ENCODE measurements at regions not wholly inside any gene's neighbourhood (a gene's known extent, or its start where the extent isn't known, plus 50 kb on each side); places are given as distances from the start of the nearest gene placed in this dataset.
"Not testable (repeated sequence)": the region's sequence is repeated elsewhere in the genome, so short reads cannot be mapped to it uniquely, and the experiment has no call there.

GRCh38 chr10:61042533-61042932 is 98.5 kb upstream of the RHOBTB1 start:
- no peak overlapping the region for H3K4me3 ChIP-seq (ENCODE audit: low read length in 2 of 2)
- no peak overlapping the region for H2BK15ac ChIP-seq (ENCODE audit: low read length)
- no peaks in the 10 kb centered on the region for H3K9me3 ChIP-seq (replicated peaks in 1 of 2; ENCODE audit: control insufficient read depth in 2 of 2, insufficient read depth in 1 of 2, low read depth in 1 of 2, low read length in 2 of 2)

GRCh38 chr10:61040399-61041016 is 96.5 kb upstream of the RHOBTB1 start:
- Histone ChIP-seq H3K4ac (ENCODE audit: low read length) (no peak overlapping the region), H2BK15ac (ENCODE audit: low read length) (no peak overlapping the region), H3K36me3 (replicated peaks in 1 of 2; ENCODE audit: control insufficient read depth in 2 of 2, insufficient read depth in 2 of 2, low read length in 2 of 2) (no peaks in the 10 kb centered on the region), H4K8ac (ENCODE audit: low read depth, low read length) (peak overlapping the region; percentile 17), H3K14ac (ENCODE audit: low read length) (peak overlapping the region; percentile 21), H3K27me3 (ENCODE audit: control insufficient read depth in 3 of 3, insufficient read depth in 3 of 3, low read depth in 1 of 3, low read length in 3 of 3) (no peaks in the 10 kb centered on the region), H3K23ac (ENCODE audit: low read depth, low read length, poor library complexity) (no peak overlapping the region), H3K9me3 (replicated peaks in 1 of 2; ENCODE audit: control insufficient read depth in 2 of 2, insufficient read depth in 1 of 2, low read depth in 1 of 2, low read length in 2 of 2) (no peaks in the 10 kb centered on the region), H2BK5ac (ENCODE audit: low read length) (no peak overlapping the region), H3K27ac (replicated peaks; ENCODE audit: low read length) (no peak overlapping the region), H4K91ac (ENCODE audit: low read depth, low read length, poor library complexity) (no peak overlapping the region), H2BK120ac (ENCODE audit: low read depth, low read length) (no peak overlapping the region), H3K4me2 (ENCODE audit: insufficient read depth, low read length, poor library complexity, severe bottlenecking) (no peak overlapping the region), H3K4me1 (ENCODE audit: control insufficient read depth in 2 of 2, insufficient read depth in 1 of 2, low read depth in 1 of 2, low read length in 2 of 2) (no peaks in the 10 kb centered on the region), H3K4me3 (ENCODE audit: low read length in 2 of 2) (no peak overlapping the region), H3K9ac (ENCODE audit: low read depth, low read length, poor library complexity) (no peak overlapping the region), H3K18ac (ENCODE audit: low read length) (no peak overlapping the region), H2AK5ac (ENCODE audit: low read depth, low read length) (no peak overlapping the region), H3K79me1 (ENCODE audit: low read depth, low read length) (no peaks in the 10 kb centered on the region), H2BK12ac (ENCODE audit: low read length) (no peak overlapping the region), H2AFZ (ENCODE audit: low read length) (no peak overlapping the region)
- no CpG with 5 or more reads among the region's 30 CpGs for WGBS, 2 donors (ENCODE audit: extremely low coverage in 2 of 2, insufficient read length in 2 of 2, insufficient replicate concordance in 1 of 2)
- DNase-seq (ENCODE audit: low spot score) = no peak

More at GRCh38 chr10:61042533-61042932, 98.5 kb upstream of the RHOBTB1 start:
- H3K23ac ChIP-seq (ENCODE audit: low read depth, low read length, poor library complexity) = no peak overlapping the region
- no peaks in the 10 kb centered on the region for H3K4me1 ChIP-seq (ENCODE audit: control insufficient read depth in 2 of 2, insufficient read depth in 1 of 2, low read depth in 1 of 2, low read length in 2 of 2)
- no peak overlapping the region for H3K4me2 ChIP-seq (ENCODE audit: insufficient read depth, low read length, poor library complexity, severe bottlenecking)
- no peaks in the 10 kb centered on the region for H3K36me3 ChIP-seq (replicated peaks in 1 of 2; ENCODE audit: control insufficient read depth in 2 of 2, insufficient read depth in 2 of 2, low read length in 2 of 2)
- H2BK120ac ChIP-seq (ENCODE audit: low read depth, low read length) = no peak overlapping the region
- H3K27me3 ChIP-seq (ENCODE audit: control insufficient read depth in 3 of 3, insufficient read depth in 3 of 3, low read depth in 1 of 3, low read length in 3 of 3) = no peaks in the 10 kb centered on the region
- no peak overlapping the region for H3K18ac ChIP-seq (ENCODE audit: low read length)
- no peak overlapping the region for H4K91ac ChIP-seq (ENCODE audit: low read depth, low read length, poor library complexity)
- no peaks in the 10 kb centered on the region for H3K79me1 ChIP-seq (ENCODE audit: low read depth, low read length)
- no peak overlapping the region for H3K14ac ChIP-seq (ENCODE audit: low read length)
- no peak overlapping the region for H2AFZ ChIP-seq (ENCODE audit: low read length)
- H2BK5ac ChIP-seq (ENCODE audit: low read length) = no peak overlapping the region
- H2AK5ac ChIP-seq (ENCODE audit: low read depth, low read length) = no peak overlapping the region
- H3K9ac ChIP-seq (ENCODE audit: low read depth, low read length, poor library complexity) = no peak overlapping the region
- H4K8ac ChIP-seq (ENCODE audit: low read depth, low read length) = no peak overlapping the region
- no peak overlapping the region for H3K27ac ChIP-seq (replicated peaks; ENCODE audit: low read length)
- no peak for DNase-seq (ENCODE audit: low spot score)
- H3K4ac ChIP-seq (ENCODE audit: low read length) = no peak overlapping the region
- H2BK12ac ChIP-seq (ENCODE audit: low read length) = no peak overlapping the region

- no peak for DNase-seq (ENCODE audit: low spot score)
- H3K4me1 ChIP-seq (ENCODE audit: control insufficient read depth in 2 of 2, insufficient read depth in 1 of 2, low read depth in 1 of 2, low read length in 2 of 2) = no peaks in the 10 kb centered on the region
- H2AK5ac ChIP-seq (ENCODE audit: low read depth, low read length) = no peak overlapping the region
- H4K8ac ChIP-seq (ENCODE audit: low read depth, low read length) = no peak overlapping the region
- no peak overlapping the region for H3K14ac ChIP-seq (ENCODE audit: low read length)
- no peak overlapping the region for H4K91ac ChIP-seq (ENCODE audit: low read depth, low read length, poor library complexity)
- H3K36me3 ChIP-seq (replicated peaks in 1 of 2; ENCODE audit: control insufficient read depth in 2 of 2, insufficient read depth in 2 of 2, low read length in 2 of 2) = no peaks in the 10 kb centered on the region
- H3K4ac ChIP-seq (ENCODE audit: low read length) = no peak overlapping the region
- H3K9ac ChIP-seq (ENCODE audit: low read depth, low read length, poor library complexity) = no peak overlapping the region
- H3K79me1 ChIP-seq (ENCODE audit: low read depth, low read length) = no peaks in the 10 kb centered on the region
- no peak overlapping the region for H3K23ac ChIP-seq (ENCODE audit: low read depth, low read length, poor library complexity)
- H2AFZ ChIP-seq (ENCODE audit: low read length) = no peak overlapping the region
- H3K4me3 ChIP-seq (ENCODE audit: low read length in 2 of 2) = no peak overlapping the region
- WGBS, 2 donors (ENCODE audit: extremely low coverage in 2 of 2, insufficient read length in 2 of 2, insufficient replicate concordance in 1 of 2) = no CpG with 5 or more reads among the region's 1 CpG
- H2BK12ac ChIP-seq (ENCODE audit: low read length) = no peak overlapping the region
- H3K27ac ChIP-seq (replicated peaks; ENCODE audit: low read length) = no peak overlapping the region
- H3K9me3 ChIP-seq (replicated peaks in 1 of 2; ENCODE audit: control insufficient read depth in 2 of 2, insufficient read depth in 1 of 2, low read depth in 1 of 2, low read length in 2 of 2) = no peaks in the 10 kb centered on the region
- no peak overlapping the region for H3K4me2 ChIP-seq (ENCODE audit: insufficient read depth, low read length, poor library complexity, severe bottlenecking)
- H3K18ac ChIP-seq (ENCODE audit: low read length) = no peak overlapping the region
- H2BK15ac ChIP-seq (ENCODE audit: low read length) = no peak overlapping the region
- no peak overlapping the region for H2BK5ac ChIP-seq (ENCODE audit: low read length)
- H2BK120ac ChIP-seq (ENCODE audit: low read depth, low read length) = no peak overlapping the region
- H3K27me3 ChIP-seq (ENCODE audit: control insufficient read depth in 3 of 3, insufficient read depth in 3 of 3, low read depth in 1 of 3, low read length in 3 of 3) = no peaks in the 10 kb centered on the region
These were observed 95.9 kb upstream of the RHOBTB1 start for GRCh38 chr10:61039868-61040267.

GRCh38 chr10:61037261-61037830 is 93.4 kb upstream of the RHOBTB1 start:
- not testable (repeated sequence) for H3K36me3 ChIP-seq (replicated peaks in 1 of 2; ENCODE audit: control insufficient read depth in 2 of 2, insufficient read depth in 2 of 2, low read length in 2 of 2); H3K27me3 ChIP-seq (ENCODE audit: control insufficient read depth in 3 of 3, insufficient read depth in 3 of 3, low read depth in 1 of 3, low read length in 3 of 3); H3K4me2 ChIP-seq (ENCODE audit: insufficient read depth, low read length, poor library complexity, severe bottlenecking); H3K4ac ChIP-seq (ENCODE audit: low read length); H2AK5ac ChIP-seq (ENCODE audit: low read depth, low read length); DNase-seq (ENCODE audit: low spot score); H2BK5ac ChIP-seq (ENCODE audit: low read length); H3K18ac ChIP-seq (ENCODE audit: low read length); H2BK15ac ChIP-seq (ENCODE audit: low read length); H4K91ac ChIP-seq (ENCODE audit: low read depth, low read length, poor library complexity); H3K23ac ChIP-seq (ENCODE audit: low read depth, low read length, poor library complexity); H3K14ac ChIP-seq (ENCODE audit: low read length); H3K27ac ChIP-seq (replicated peaks; ENCODE audit: low read length); H2AFZ ChIP-seq (ENCODE audit: low read length); H4K8ac ChIP-seq (ENCODE audit: low read depth, low read length); H3K4me1 ChIP-seq (ENCODE audit: control insufficient read depth in 2 of 2, insufficient read depth in 1 of 2, low read depth in 1 of 2, low read length in 2 of 2); H3K4me3 ChIP-seq (ENCODE audit: low read length in 2 of 2); H3K9me3 ChIP-seq (replicated peaks in 1 of 2; ENCODE audit: control insufficient read depth in 2 of 2, insufficient read depth in 1 of 2, low read depth in 1 of 2, low read length in 2 of 2); H3K9ac ChIP-seq (ENCODE audit: low read depth, low read length, poor library complexity); H2BK12ac ChIP-seq (ENCODE audit: low read length); H3K79me1 ChIP-seq (ENCODE audit: low read depth, low read length); H2BK120ac ChIP-seq (ENCODE audit: low read depth, low read length)
- WGBS, 2 donors (ENCODE audit: extremely low coverage in 2 of 2, insufficient read length in 2 of 2, insufficient replicate concordance in 1 of 2) = no CpG with 5 or more reads among the region's 16 CpGs
